Endothelial cell of umbilical vein (primary cell): ENCODE measurements at regions not wholly inside any gene's neighbourhood (a gene's known extent, or its start where the extent isn't known, plus 50 kb on each side); places are given as distances from the start of the nearest gene placed in this dataset.
A peak's percentile ranks its signal among the peaks of the same experiment; 100 is the strongest.

Source experiments
- BruUV-seq: library from RNA; stranded (reverse); fragments of 400-500 nt; replicated peaks from 2 replicates; lab custom pipeline; 2021; lab: Mats Ljungman, UMichigan
- CTCF ChIA-PET: fragments of 300-600, 350-600 bp; sonication (Branson Sonifier 250); formaldehyde crosslinking; loops from one replicate; lab custom pipeline; 2021; ENCODE audit warnings: antibody characterized with exemption, inconsistent platforms; lab: Charles Lee
- POLR2A ChIA-PET: fragments of 300-600, 350-600 bp; sonication (Branson Sonifier 250); formaldehyde crosslinking; loops from one replicate; lab custom pipeline; 2021; ENCODE audit warnings: antibody characterized with exemption, inconsistent platforms; lab: Charles Lee
- DNase-seq: peaks from one replicate; pipeline ENCODE4 v3.0.0-alpha.2; 2011; ENCODE audit warnings: low read depth, low spot score
- FAIRE-seq: peaks from 2 replicates; lab custom pipeline; 2011; peaks lifted over from hg19 to GRCh38; lab: Jason Lieb, UNC
- H2AFZ ChIP-seq: 2 replicates; pipeline ENCODE4 v1.6.0; 2012; ENCODE audit warnings: low read depth, low read length, control low read depth, inconsistent platforms
- H3K27ac ChIP-seq: 2 replicates; pipeline ENCODE4 v1.5.1; 2011; ENCODE audit warnings: low read depth, mild to moderate bottlenecking, control low read depth, low read length, moderate library complexity; ENCODE audit not compliant: insufficient read depth
- H3K27me3 ChIP-seq, 2 experiments: 2 replicates each; pipeline versions ENCODE4 v1.6.0 to v1.6.1; 2011; ENCODE audit warnings: low read length in 2 of 2, mixed read lengths in 1 of 2; ENCODE audit not compliant: control insufficient read depth in 2 of 2, insufficient read depth in 2 of 2
- H3K36me3 ChIP-seq, 2 experiments: 2 replicates in 1 of 2; 3 replicates in 1 of 2; pipeline ENCODE4 v1.5.1; 2011; ENCODE audit warnings: low read length in 2 of 2, mild to moderate bottlenecking in 1 of 2, moderate library complexity in 1 of 2; ENCODE audit not compliant: control insufficient read depth in 2 of 2, insufficient read depth in 2 of 2; ENCODE audit errors: extremely low read depth in 1 of 2
- H3K4me1 ChIP-seq: 3 replicates; pipeline ENCODE4 v1.5.1; 2011; ENCODE audit warnings: mild to moderate bottlenecking, low read length; ENCODE audit not compliant: control insufficient read depth, insufficient read depth; ENCODE audit errors: extremely low read depth
- H3K4me2 ChIP-seq: 2 replicates; pipeline ENCODE4 v1.6.1; 2011; ENCODE audit warnings: low read length, control low read depth, mixed read lengths; ENCODE audit not compliant: insufficient read depth
- H3K4me3 ChIP-seq, 3 experiments: fragments of 200-600 bp in 1 of 3; sonication (generic), shearing (Covaris generic) in 1 of 3; replicated peaks in 1 of 3; 2 replicates each; pipeline ENCODE4 v1.5.1; 2011 to 2016; ENCODE audit warnings: control low read depth in 3 of 3, low read length in 3 of 3, mild to moderate bottlenecking in 2 of 3, inconsistent platforms in 1 of 3, low read depth in 1 of 3, moderate library complexity in 1 of 3; ENCODE audit not compliant: insufficient read depth in 1 of 3
- H3K79me2 ChIP-seq: 2 replicates; pipeline ENCODE4 v1.6.0; 2012; ENCODE audit warnings: low read length, inconsistent platforms; ENCODE audit not compliant: control insufficient read depth, insufficient read depth
- H3K9ac ChIP-seq: replicated peaks from 2 replicates; pipeline ENCODE3; 2011; ENCODE audit warnings: low read length, control low read depth; ENCODE audit not compliant: insufficient read depth; ENCODE audit errors: extremely low read depth
- H3K9me1 ChIP-seq: replicated peaks from 3 replicates; pipeline ENCODE4 v1.6.0; 2011; ENCODE audit warnings: mild to moderate bottlenecking, low read length; ENCODE audit not compliant: control insufficient read depth, insufficient read depth; ENCODE audit errors: extremely low read depth
- H3K9me3 ChIP-seq: replicated peaks from 2 replicates; pipeline ENCODE4 v1.5.1; 2012; ENCODE audit warnings: low read length, inconsistent platforms; ENCODE audit not compliant: control insufficient read depth, insufficient read depth
- H4K20me1 ChIP-seq: replicated peaks from 2 replicates; pipeline ENCODE3; 2011; ENCODE audit warnings: mild to moderate bottlenecking, low read length; ENCODE audit not compliant: control insufficient read depth, insufficient read depth; ENCODE audit errors: extremely low read depth
- CTCF ChIP-seq, 2 donors: IDR thresholded peaks; 1 replicate in 1 of 2; 2 replicates in 1 of 2; pipeline ENCODE4 v1.5.1; 2011; ENCODE audit warnings: low read length in 2 of 2, mild to moderate bottlenecking in 2 of 2, moderate library complexity in 2 of 2, control low read depth in 1 of 2, inconsistent platforms in 1 of 2, low read depth in 1 of 2; ENCODE audit not compliant: insufficient read depth in 1 of 2; ENCODE audit errors: extremely low read depth in 1 of 2
- EZH2 ChIP-seq: IDR thresholded peaks from 2 replicates; pipeline ENCODE4 v1.6.1; 2012; ENCODE audit warnings: borderline replicate concordance, low read depth, mild to moderate bottlenecking, moderate library complexity, low read length, inconsistent platforms; ENCODE audit not compliant: severe bottlenecking
- FOS ChIP-seq: IDR thresholded peaks from 2 replicates; pipeline ENCODE4 v1.6.1; 2011; ENCODE audit warnings: mild to moderate bottlenecking, low read length, moderate library complexity, borderline replicate concordance; ENCODE audit not compliant: insufficient read depth
- GATA2 ChIP-seq: IDR thresholded peaks from 2 replicates; pipeline ENCODE4 v1.7.0; 2011; ENCODE audit warnings: low read depth, mild to moderate bottlenecking, moderate library complexity, mixed read lengths, low read length; ENCODE audit not compliant: insufficient read length, insufficient read depth
- JUN ChIP-seq: IDR thresholded peaks from 2 replicates; pipeline ENCODE4 v1.6.1; 2011; ENCODE audit warnings: borderline replicate concordance, low read depth; ENCODE audit not compliant: insufficient read length, insufficient read depth
- MAX ChIP-seq: IDR thresholded peaks from 2 replicates; pipeline ENCODE4 v1.6.1; 2011; ENCODE audit not compliant: insufficient read depth, insufficient read length
- MYC ChIP-seq: IDR thresholded peaks from one replicate; pipeline ENCODE4 v1.6.1; 2011; ENCODE audit warnings: mild to moderate bottlenecking, low read depth, low read length
- POLR2A ChIP-seq: IDR thresholded peaks from 2 replicates; pipeline ENCODE4 v1.6.1; 2012; ENCODE audit warnings: low read depth, mild to moderate bottlenecking, control low read depth, low read length
- POLR2AphosphoS5 ChIP-seq: IDR thresholded peaks from 2 replicates; pipeline ENCODE4 v1.6.1; 2012; ENCODE audit warnings: low read depth, mild to moderate bottlenecking, control low read depth, low read length, moderate library complexity; ENCODE audit not compliant: insufficient read depth
- dilution Hi-C: fragments of 300-500 bp; cut with MboI; formaldehyde crosslinking; loops from one replicate; pipeline ENCODE4 v1.15.0; 2019; ENCODE audit warnings: low sequenced_read_pairs; ENCODE audit not compliant: extremely low pct_ligation_motif_present
- intact Hi-C: fragments of 100-400 bp; cut with micrococcal nuclease; formaldehyde crosslinking; loops from one replicate; pipeline ENCODE4 v1.10.0; 2022

DNA sequence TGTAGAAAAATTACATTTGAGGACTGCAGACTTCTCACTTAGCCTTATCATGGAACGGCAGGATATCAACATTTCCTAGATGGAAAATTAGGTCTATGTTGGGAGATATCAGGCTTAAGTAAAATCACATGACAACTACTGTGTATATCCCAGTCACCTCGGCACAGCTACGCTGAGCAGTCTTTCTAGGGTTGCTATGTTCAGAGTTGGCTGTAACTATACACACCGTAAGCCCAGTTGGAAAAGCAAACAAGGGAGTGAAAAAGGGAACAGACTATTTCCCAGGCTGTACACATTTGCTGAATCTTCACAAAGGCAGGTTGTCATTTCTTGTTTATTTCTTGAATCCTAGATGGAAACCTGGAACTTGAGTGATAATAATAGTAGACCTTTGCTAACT, 80.7 kb upstream of the PTPRK start:
- BruUV-seq, result no TSS peak
- H3K9me3 ChIP-seq, result no peaks in the 10 kb centered on the region
- TF ChIP-seq EZH2 (no peak), POLR2A (no peak), GATA2 (no peak)
- ChIA-PET CTCF (interaction anchor here (1.3 to 1.4 kb wide), 2 partner anchors 55 to 130 kb away, joined by 4 to 6 read pairs; no protein-coding TSS in a partner anchor), POLR2A (no interaction called here)
- intact Hi-C loops (loop anchor here (2.0 to 10.0 kb wide), 2 partner anchors 96 to 256 kb away; no protein-coding TSS in a partner anchor), dilution Hi-C loops (no loop called here)
- H3K4me3 ChIP-seq, result no peak overlapping the region
- peak; percentile 62 for DNase-seq
- H3K4me2 ChIP-seq, result no peak overlapping the region
- no peak overlapping the region for H3K9ac ChIP-seq
- no peak for FAIRE-seq
- no peaks in the 10 kb centered on the region for H4K20me1 ChIP-seq
- no peaks in the 10 kb centered on the region for H3K36me3 ChIP-seq
- H3K27ac ChIP-seq, result peak overlapping the region; percentile 67
- H3K27me3 ChIP-seq, result no peaks in the 10 kb centered on the region
- H3K4me1 ChIP-seq, result peaks cover 22% of the 10 kb centered on the region
- H2AFZ ChIP-seq, result peak overlapping the region; percentile 23
- no peaks in the 10 kb centered on the region for H3K9me1 ChIP-seq
- no peaks in the 10 kb centered on the region for H3K79me2 ChIP-seq

DNA sequence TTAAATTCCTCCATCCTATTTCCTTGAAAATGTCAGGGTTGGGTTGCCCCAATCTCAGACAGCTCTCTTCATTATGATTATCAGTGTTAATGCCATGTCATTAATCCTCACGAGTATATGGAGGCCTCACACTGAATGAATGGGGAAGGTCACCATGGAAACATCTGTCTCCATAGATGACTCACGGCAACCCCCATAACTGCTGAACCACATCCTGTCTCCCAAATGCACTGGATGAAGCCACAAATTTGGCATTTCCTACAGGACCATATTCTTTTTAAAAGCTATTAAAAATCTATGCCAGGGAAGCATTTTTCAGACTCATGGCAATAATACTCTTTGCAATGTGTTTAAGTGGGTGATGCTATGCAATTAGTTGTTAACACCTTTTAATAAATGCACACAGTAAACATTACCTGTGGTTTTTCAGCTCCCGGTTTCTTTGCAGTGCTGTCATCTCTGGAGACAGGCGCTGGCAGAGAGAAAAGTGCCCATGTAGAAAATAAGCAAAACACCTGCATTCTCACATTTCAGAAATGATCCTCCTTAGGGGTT, 80.1 kb upstream of the PTPRK start:
- DNase-seq (peak; percentile 83), FAIRE-seq (peak; percentile 90)
- intact Hi-C loops (loop anchor here (1.0 to 10.0 kb wide), 4 partner anchors 56 to 256 kb away; partner anchors contain the start of gene PTPRK), dilution Hi-C loops (no loop called here)
- Histone ChIP-seq H3K36me3 (no peaks in the 10 kb centered on the region), H3K9ac (peak overlapping the region; percentile 17), H3K27me3 (no peaks in the 10 kb centered on the region), H3K9me3 (no peaks in the 10 kb centered on the region), H3K27ac (peak overlapping the region; percentile 67), H3K79me2 (no peaks in the 10 kb centered on the region), H3K4me2 (peak overlapping the region; percentile 60), H3K4me3 (no peak overlapping the region), H3K4me1 (peaks cover 22% of the 10 kb centered on the region), H4K20me1 (no peaks in the 10 kb centered on the region), H2AFZ (no peak overlapping the region), H3K9me1 (no peaks in the 10 kb centered on the region)
- CTCF ChIA-PET, result interaction anchor here (0.9 to 1.4 kb wide), 3 partner anchors 9 to 131 kb away, joined by 4 to 6 read pairs (median 4); no protein-coding TSS in a partner anchor
- POLR2A ChIA-PET, result no interaction called here
- BruUV-seq, result no TSS peak
- TF ChIP-seq JUN, result peak; percentile 91
- no peak for TF ChIP-seq MAX
- TF ChIP-seq EZH2, result no peak
- TF ChIP-seq GATA2, result no peak
- peak; percentile 73 for TF ChIP-seq POLR2AphosphoS5
- no peak for TF ChIP-seq CTCF (IDR thresholded peaks at IDR 0.05; ENCODE audit: extremely low read depth in 1 of 2, insufficient read depth in 1 of 2, low read depth in 1 of 2, low read length in 2 of 2)
- TF ChIP-seq FOS, result peak; percentile 89
- no peak for TF ChIP-seq MYC
- no peak for TF ChIP-seq POLR2A
